ENCODE measurements at regions not wholly inside any gene's neighbourhood (a gene's known extent, or its start where the extent isn't known, plus 50 kb on each side); places are given as distances from the start of the nearest gene placed in this dataset.

DNA sequence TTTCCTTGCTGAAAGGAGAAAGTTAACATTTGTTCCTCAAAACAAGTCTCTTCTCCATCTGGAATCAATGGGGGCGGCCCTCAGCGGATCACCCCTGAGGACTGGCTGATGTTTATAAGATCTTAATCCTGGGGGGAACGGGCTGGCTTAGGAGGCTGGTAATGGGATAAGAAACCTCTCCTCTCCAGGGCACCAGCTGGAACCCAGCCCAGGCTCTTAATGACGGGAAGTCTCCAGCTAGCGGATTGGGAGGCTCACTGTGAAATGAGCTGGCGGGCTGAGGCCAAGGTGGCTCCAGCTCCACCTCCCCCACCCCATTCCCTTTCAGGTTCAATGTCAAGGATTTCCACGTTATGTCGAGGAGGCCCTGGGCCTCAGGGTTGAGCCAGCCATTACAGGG lies 1133.0 kb downstream of the VRK1 start:
- DNase-seq = no peak
- TF ChIP-seq, protein P1, sequence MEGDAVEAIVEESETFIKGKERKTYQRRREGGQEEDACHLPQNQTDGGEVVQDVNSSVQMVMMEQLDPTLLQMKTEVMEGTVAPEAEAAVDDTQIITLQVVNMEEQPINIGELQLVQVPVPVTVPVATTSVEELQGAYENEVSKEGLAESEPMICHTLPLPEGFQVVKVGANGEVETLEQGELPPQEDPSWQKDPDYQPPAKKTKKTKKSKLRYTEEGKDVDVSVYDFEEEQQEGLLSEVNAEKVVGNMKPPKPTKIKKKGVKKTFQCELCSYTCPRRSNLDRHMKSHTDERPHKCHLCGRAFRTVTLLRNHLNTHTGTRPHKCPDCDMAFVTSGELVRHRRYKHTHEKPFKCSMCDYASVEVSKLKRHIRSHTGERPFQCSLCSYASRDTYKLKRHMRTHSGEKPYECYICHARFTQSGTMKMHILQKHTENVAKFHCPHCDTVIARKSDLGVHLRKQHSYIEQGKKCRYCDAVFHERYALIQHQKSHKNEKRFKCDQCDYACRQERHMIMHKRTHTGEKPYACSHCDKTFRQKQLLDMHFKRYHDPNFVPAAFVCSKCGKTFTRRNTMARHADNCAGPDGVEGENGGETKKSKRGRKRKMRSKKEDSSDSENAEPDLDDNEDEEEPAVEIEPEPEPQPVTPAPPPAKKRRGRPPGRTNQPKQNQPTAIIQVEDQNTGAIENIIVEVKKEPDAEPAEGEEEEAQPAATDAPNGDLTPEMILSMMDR (IDR thresholded peaks at IDR 0.05; ENCODE audit: partially characterized antibody, unreplicated experiment) = no peak
- no peaks in the 10 kb centered on the region for H3K4me1 Mint-ChIP-seq (ENCODE audit: low read depth, unreplicated experiment)

DNA sequence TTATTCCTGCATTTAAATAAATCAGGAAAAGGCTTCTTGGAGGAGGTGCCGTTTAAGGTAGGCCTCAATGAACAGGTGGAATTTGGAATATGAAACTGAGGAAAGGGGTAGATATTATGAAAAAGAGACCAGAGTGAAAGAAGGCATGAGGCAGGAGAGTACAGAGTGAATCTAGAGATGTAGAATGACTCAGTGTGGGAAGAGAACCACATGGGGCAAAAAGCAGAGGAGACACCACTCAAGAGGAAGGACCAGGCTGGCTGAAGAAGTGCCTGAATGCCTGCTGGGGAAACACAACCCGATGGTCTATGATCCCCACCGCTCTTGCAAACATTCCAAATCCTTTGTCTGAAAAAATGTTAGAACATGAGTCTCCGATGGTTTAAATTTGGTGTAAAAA lies 1134.1 kb downstream of the VRK1 start:
- DNase-seq = no peak
- Mint-ChIP-seq H3K4me1 (ENCODE audit: low read depth, unreplicated experiment) (no peaks in the 10 kb centered on the region), H3K27ac (ENCODE audit: unreplicated experiment) (no peak overlapping the region), H3K36me3 (ENCODE audit: unreplicated experiment) (no peaks in the 10 kb centered on the region), H3K9me3 (ENCODE audit: unreplicated experiment) (no peaks in the 10 kb centered on the region), H3K27me3 (ENCODE audit: unreplicated experiment) (no peaks in the 10 kb centered on the region), H3K4me3 (ENCODE audit: unreplicated experiment) (no peak overlapping the region)
- TF ChIP-seq, protein P1 (IDR thresholded peaks at IDR 0.05; ENCODE audit: partially characterized antibody, unreplicated experiment) = no peak

More for the DNA sequence above, 1133.0 kb downstream of the VRK1 start:
- H3K27ac Mint-ChIP-seq (ENCODE audit: unreplicated experiment) = no peak overlapping the region
- no peaks in the 10 kb centered on the region for H3K27me3 Mint-ChIP-seq (ENCODE audit: unreplicated experiment)
- no peak overlapping the region for H3K4me3 Mint-ChIP-seq (ENCODE audit: unreplicated experiment)
- no peaks in the 10 kb centered on the region for H3K9me3 Mint-ChIP-seq (ENCODE audit: unreplicated experiment)
- H3K36me3 Mint-ChIP-seq (ENCODE audit: unreplicated experiment) = no peaks in the 10 kb centered on the region

DNA sequence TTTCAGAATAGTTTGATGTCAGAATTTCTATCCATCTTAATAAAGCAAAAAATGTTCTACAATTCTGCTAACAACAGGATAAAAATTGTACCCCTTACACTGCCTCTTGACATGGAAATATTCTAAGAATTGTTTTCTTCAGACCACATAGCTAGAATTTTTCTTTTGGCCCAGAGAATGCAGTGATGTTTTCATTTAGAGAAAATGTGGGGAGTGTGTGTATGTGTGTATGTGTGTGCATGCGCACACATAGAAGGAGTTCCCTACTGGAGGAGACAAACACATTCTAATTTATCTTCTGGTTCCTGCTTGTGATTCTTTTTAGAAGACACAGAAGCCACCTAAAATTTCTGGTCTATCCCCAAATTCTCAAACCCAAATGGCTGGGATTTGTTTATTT lies 1145.7 kb downstream of the VRK1 start:
- no peak for DNase-seq
- Mint-ChIP-seq H3K4me1 (ENCODE audit: low read depth, unreplicated experiment) (no peaks in the 10 kb centered on the region), H3K9me3 (ENCODE audit: unreplicated experiment) (peaks cover 4% of the 10 kb centered on the region), H3K36me3 (ENCODE audit: unreplicated experiment) (no peaks in the 10 kb centered on the region), H3K27me3 (ENCODE audit: unreplicated experiment) (peaks cover 1% of the 10 kb centered on the region), H3K4me3 (ENCODE audit: unreplicated experiment) (no peak overlapping the region), H3K27ac (ENCODE audit: unreplicated experiment) (no peak overlapping the region)
- TF ChIP-seq, protein P1 (IDR thresholded peaks at IDR 0.05; ENCODE audit: partially characterized antibody, unreplicated experiment) = no peak

DNA sequence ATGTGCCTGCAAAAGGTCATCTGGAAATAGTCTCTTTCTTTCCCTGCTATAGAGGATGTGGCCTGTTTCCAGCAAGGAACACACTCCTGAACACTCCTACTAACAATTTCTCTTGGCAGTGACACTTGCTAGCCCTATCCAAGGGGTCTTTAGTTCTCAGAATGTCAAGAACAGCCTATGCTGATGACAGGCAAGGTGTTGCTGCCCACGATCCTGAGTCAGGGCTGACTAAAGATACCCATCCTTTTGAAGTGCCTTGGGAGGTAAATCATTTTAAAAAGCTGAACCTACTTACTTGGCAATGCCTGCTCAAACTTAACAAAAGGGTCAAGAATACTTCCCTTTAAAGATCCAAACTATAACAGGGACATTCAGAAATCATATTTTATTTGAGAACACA lies 1146.4 kb downstream of the VRK1 start:
- DNase-seq = no peak
- TF ChIP-seq, protein P1 (IDR thresholded peaks at IDR 0.05; ENCODE audit: partially characterized antibody, unreplicated experiment) = no peak
- Mint-ChIP-seq H3K27me3 (ENCODE audit: unreplicated experiment) (peaks cover 1% of the 10 kb centered on the region), H3K36me3 (ENCODE audit: unreplicated experiment) (no peaks in the 10 kb centered on the region), H3K27ac (ENCODE audit: unreplicated experiment) (no peak overlapping the region), H3K9me3 (ENCODE audit: unreplicated experiment) (peaks cover 4% of the 10 kb centered on the region), H3K4me1 (ENCODE audit: low read depth, unreplicated experiment) (no peaks in the 10 kb centered on the region), H3K4me3 (ENCODE audit: unreplicated experiment) (no peak overlapping the region)

DNA sequence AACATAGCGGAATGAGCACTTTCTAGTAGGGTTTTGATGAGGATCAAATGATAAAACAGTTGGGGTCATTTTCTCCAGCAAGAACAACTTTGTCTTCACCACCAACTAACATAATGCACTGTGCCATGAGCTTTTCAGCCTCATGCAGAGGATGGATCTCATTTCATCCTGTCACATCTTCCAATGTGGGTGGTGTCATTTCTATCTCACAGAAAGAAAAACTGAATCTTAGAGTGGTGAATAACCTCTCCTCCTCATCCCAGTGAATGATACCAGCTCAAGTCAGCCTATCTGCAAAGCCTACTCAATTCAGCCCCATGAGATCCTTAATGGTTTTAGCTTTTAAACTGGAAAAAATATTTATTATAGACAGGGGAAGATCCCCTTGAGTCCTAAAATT lies 1147.2 kb downstream of the VRK1 start:
- H3K36me3 Mint-ChIP-seq (ENCODE audit: unreplicated experiment) = no peaks in the 10 kb centered on the region
- no peak overlapping the region for H3K4me3 Mint-ChIP-seq (ENCODE audit: unreplicated experiment)
- H3K9me3 Mint-ChIP-seq (ENCODE audit: unreplicated experiment) = peaks cover 4% of the 10 kb centered on the region
- H3K27me3 Mint-ChIP-seq (ENCODE audit: unreplicated experiment) = peaks cover 1% of the 10 kb centered on the region
- DNase-seq = no peak
- TF ChIP-seq, protein P1 (IDR thresholded peaks at IDR 0.05; ENCODE audit: partially characterized antibody, unreplicated experiment) = no peak
- no peaks in the 10 kb centered on the region for H3K4me1 Mint-ChIP-seq (ENCODE audit: low read depth, unreplicated experiment)
- no peak overlapping the region for H3K27ac Mint-ChIP-seq (ENCODE audit: unreplicated experiment)
